GM12891 (cell line): ENCODE measurements at regions not wholly inside any gene's neighbourhood (a gene's known extent, or its start where the extent isn't known, plus 50 kb on each side); places are given as distances from the start of the nearest gene placed in this dataset.

Experiments used
- POLR2A ChIP-seq: IDR thresholded peaks from 2 replicates; pipeline ENCODE4 v1.6.1; 2011; ENCODE audit warnings: low read depth, low read length, control low read depth
- POLR2AphosphoS5 ChIP-seq: IDR thresholded peaks from 2 replicates; pipeline ENCODE4 v1.6.1; 2011; ENCODE audit warnings: low read depth, low read length, control low read depth
- POU2F2 ChIP-seq: IDR thresholded peaks from 2 replicates; pipeline ENCODE4 v1.6.1; 2011; ENCODE audit warnings: low read depth, mild to moderate bottlenecking, control low read depth, low read length, moderate library complexity
- TAF1 ChIP-seq: IDR thresholded peaks from 2 replicates; pipeline ENCODE4 v1.6.1; 2011; ENCODE audit warnings: low read depth, low read length, control low read depth

DNA sequence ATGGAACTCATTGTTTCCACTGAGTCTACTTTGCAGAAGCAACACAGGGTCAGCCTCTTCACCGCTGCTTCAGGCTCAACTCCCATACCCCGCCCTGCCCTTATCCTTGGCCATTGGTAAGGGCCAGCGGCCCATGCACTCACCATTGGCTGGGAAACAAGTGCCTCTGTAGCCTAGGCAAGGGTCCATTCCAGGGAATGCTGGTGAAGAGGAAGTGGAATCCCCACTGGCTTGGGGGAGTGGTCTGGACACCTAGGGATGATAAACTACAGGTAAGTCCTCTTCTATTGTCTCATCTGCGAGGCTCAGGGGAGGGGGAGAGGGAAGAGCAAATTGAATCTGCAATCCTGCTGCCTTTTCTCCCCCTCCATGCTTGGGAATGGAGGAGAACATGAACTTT is 153.1 kb downstream of the SH3BGRL start:
- no peak for TF ChIP-seq POLR2AphosphoS5
- TF ChIP-seq POLR2A = no peak
- no peak for TF ChIP-seq TAF1
- no peak for TF ChIP-seq POU2F2
